GM23338 (cell line): ENCODE measurements at regions not wholly inside any gene's neighbourhood (a gene's known extent, or its start where the extent isn't known, plus 50 kb on each side); places are given as distances from the start of the nearest gene placed in this dataset.
"Not testable (repeated sequence)": the region's sequence is repeated elsewhere in the genome, so short reads cannot be mapped to it uniquely, and the experiment has no call there.

Experiments
- ATAC-seq: fragments of 200-7000 bp; cut with Tn5 transposase; 3 replicates; pipeline ENCODE4 v1.9.1; 2020
- DNase-seq: peaks from one replicate; pipeline ENCODE4 v3.0.0-alpha.2; 2015; ENCODE audit warnings: low spot score
- H2AFZ ChIP-seq: fragments of 200-600 bp; sonication (generic); 2 replicates; pipeline ENCODE4 v1.8.0; 2016; ENCODE audit warnings: antibody characterized with exemption, mild to moderate bottlenecking, moderate library complexity
- H3F3A ChIP-seq: fragments of 200-600 bp; sonication (generic); replicated peaks from 2 replicates; pipeline ENCODE4 v1.8.0; 2017; ENCODE audit warnings: antibody characterized with exemption, mixed run types, low read depth
- H3K27ac ChIP-seq: fragments of 200-600 bp; sonication (generic); 2 replicates; pipeline ENCODE4 v1.6.1; 2016; ENCODE audit warnings: low read depth
- H3K27me3 ChIP-seq: fragments of 200-600 bp; sonication (generic); 2 replicates; pipeline ENCODE4 v1.8.0; 2016; ENCODE audit warnings: mild to moderate bottlenecking, mixed run types, moderate library complexity; ENCODE audit not compliant: insufficient read depth
- H3K36me3 ChIP-seq: fragments of 200-600 bp; sonication (generic); 2 replicates; pipeline ENCODE4 v1.8.0; 2016; ENCODE audit warnings: mild to moderate bottlenecking; ENCODE audit not compliant: insufficient read depth
- H3K4me1 ChIP-seq: fragments of 200-600 bp; sonication (generic); 2 replicates; pipeline ENCODE4 v1.8.0; 2016; ENCODE audit warnings: mild to moderate bottlenecking, moderate library complexity; ENCODE audit not compliant: insufficient read depth
- H3K4me2 ChIP-seq: fragments of 200-600 bp; sonication (generic); 2 replicates; pipeline ENCODE4 v1.7.1; 2017; ENCODE audit warnings: mixed run types
- H3K4me3 ChIP-seq: fragments of 200-600 bp; sonication (generic); 2 replicates; pipeline ENCODE4 v1.6.1; 2016; ENCODE audit warnings: mixed run types
- H3K79me2 ChIP-seq: fragments of 200-600 bp; sonication (generic); replicated peaks from 2 replicates; pipeline ENCODE4 v1.8.0; 2017; ENCODE audit warnings: mild to moderate bottlenecking; ENCODE audit not compliant: insufficient read depth
- H3K9me2 ChIP-seq: fragments of 200-600 bp; sonication (generic); 2 replicates; pipeline ENCODE4 v1.8.0; 2017; ENCODE audit not compliant: insufficient read depth
- H4K20me1 ChIP-seq: fragments of 200-600 bp; sonication (generic); replicated peaks from 2 replicates; pipeline ENCODE4 v1.8.0; 2017; ENCODE audit warnings: mild to moderate bottlenecking; ENCODE audit not compliant: insufficient read depth
- H3K27ac Mint-ChIP-seq: 2 replicates; pipeline ENCODE4 v1.8.0; 2020; ENCODE audit warnings: inconsistent platforms, mild to moderate bottlenecking, moderate library complexity, mixed read lengths
- H3K27me3 Mint-ChIP-seq: 3 replicates; pipeline ENCODE4 v1.8.0; 2022; ENCODE audit warnings: low read depth, mild to moderate bottlenecking, moderate library complexity, mixed read lengths, inconsistent platforms; ENCODE audit not compliant: insufficient read depth, poor library complexity
- H3K36me3 Mint-ChIP-seq: 3 replicates; pipeline ENCODE4 v1.8.0; 2021; ENCODE audit warnings: low read depth, mild to moderate bottlenecking, inconsistent platforms, moderate library complexity, mixed read lengths
- H3K4me1 Mint-ChIP-seq: 3 replicates; pipeline ENCODE4 v1.8.0; 2020; ENCODE audit warnings: mild to moderate bottlenecking, inconsistent platforms, mixed read lengths
- H3K4me3 Mint-ChIP-seq: 3 replicates; pipeline ENCODE4 v1.8.0; 2021; ENCODE audit warnings: moderate library complexity, mild to moderate bottlenecking, inconsistent platforms, mixed read lengths
- H3K9me3 Mint-ChIP-seq: 3 replicates; pipeline ENCODE4 v1.8.0; 2020; ENCODE audit warnings: moderate library complexity, mild to moderate bottlenecking, inconsistent platforms, mixed read lengths
- TF ChIP-seq, protein P1 (sequence below), 2 experiments: fragments of 200-600 bp in 1 of 2; sonication (generic) in 1 of 2; conservative IDR thresholded peaks; 2 replicates each; pipeline versions ENCODE4 v1.5.1 to v1.6.1; 2016 to 2017; ENCODE audit warnings: antibody characterized with exemption in 2 of 2, low read depth in 2 of 2, mild to moderate bottlenecking in 2 of 2, moderate library complexity in 1 of 2

DNA sequence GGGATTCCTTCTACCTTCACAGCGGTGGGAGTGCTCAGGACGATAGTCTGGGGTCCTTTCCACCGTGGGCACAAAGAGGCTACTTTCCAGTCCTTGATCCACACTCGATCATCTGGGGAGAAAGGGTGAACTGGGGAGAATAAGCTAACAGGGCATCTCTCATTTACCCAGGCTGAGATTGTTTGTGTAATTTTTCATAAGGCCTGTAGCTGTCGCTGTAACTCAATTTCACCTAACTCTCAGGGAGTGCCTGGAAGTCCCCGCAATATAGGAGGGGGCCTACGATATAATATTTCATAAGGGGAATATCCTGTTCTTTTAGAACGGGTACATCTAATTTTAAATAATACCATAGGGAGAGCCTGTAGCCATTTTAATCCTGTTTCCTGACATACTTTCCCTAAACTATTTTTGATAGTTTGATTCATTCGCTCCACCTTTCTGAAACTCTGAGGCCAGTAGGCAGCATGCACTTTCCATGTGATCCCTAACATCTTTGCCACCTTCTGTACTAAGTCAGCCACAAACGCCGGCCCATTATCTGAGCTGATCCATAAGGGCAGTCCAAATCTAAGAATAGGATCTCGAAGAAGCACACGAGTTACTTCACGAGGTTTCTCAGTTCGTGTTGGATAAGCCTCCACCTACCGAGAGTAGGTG is 127.2 kb upstream of the CCZ1B start:
- H4K20me1 ChIP-seq, H3K36me3 ChIP-seq, H3K4me3 Mint-ChIP-seq, H3K9me3 Mint-ChIP-seq, H3K27ac ChIP-seq, H3K4me3 ChIP-seq, H3K4me1 ChIP-seq, H3K27me3 ChIP-seq, H3K79me2 ChIP-seq, H2AFZ ChIP-seq, DNase-seq, H3K27ac Mint-ChIP-seq, ATAC-seq, H3K36me3 Mint-ChIP-seq, H3K27me3 Mint-ChIP-seq, H3K4me2 ChIP-seq, H3K9me2 ChIP-seq, H3F3A ChIP-seq: not testable (repeated sequence)
- TF ChIP-seq, protein P1, sequence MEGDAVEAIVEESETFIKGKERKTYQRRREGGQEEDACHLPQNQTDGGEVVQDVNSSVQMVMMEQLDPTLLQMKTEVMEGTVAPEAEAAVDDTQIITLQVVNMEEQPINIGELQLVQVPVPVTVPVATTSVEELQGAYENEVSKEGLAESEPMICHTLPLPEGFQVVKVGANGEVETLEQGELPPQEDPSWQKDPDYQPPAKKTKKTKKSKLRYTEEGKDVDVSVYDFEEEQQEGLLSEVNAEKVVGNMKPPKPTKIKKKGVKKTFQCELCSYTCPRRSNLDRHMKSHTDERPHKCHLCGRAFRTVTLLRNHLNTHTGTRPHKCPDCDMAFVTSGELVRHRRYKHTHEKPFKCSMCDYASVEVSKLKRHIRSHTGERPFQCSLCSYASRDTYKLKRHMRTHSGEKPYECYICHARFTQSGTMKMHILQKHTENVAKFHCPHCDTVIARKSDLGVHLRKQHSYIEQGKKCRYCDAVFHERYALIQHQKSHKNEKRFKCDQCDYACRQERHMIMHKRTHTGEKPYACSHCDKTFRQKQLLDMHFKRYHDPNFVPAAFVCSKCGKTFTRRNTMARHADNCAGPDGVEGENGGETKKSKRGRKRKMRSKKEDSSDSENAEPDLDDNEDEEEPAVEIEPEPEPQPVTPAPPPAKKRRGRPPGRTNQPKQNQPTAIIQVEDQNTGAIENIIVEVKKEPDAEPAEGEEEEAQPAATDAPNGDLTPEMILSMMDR (conservative IDR thresholded peaks at IDR 0.05; ENCODE audit: low read depth in 2 of 2): peak; percentile 51 to 61
- H3K4me1 Mint-ChIP-seq: peaks cover 14% of the 10 kb centered on the region

- not testable (repeated sequence) for H3K9me3 Mint-ChIP-seq, H2AFZ ChIP-seq, H3K4me3 ChIP-seq, H4K20me1 ChIP-seq, H3K79me2 ChIP-seq, H3K27me3 Mint-ChIP-seq, H3K36me3 Mint-ChIP-seq, H3K27ac Mint-ChIP-seq, H3K27ac ChIP-seq, DNase-seq, H3K4me1 ChIP-seq, H3K4me3 Mint-ChIP-seq, H3K9me2 ChIP-seq, H3K27me3 ChIP-seq, ATAC-seq, H3K36me3 ChIP-seq, H3F3A ChIP-seq, H3K4me2 ChIP-seq
- peaks cover 14% of the 10 kb centered on the region for H3K4me1 Mint-ChIP-seq
These were observed 127.7 kb upstream of the CCZ1B start for GRCh38 chr7:6953798-6954181.

GRCh38 chr7:6955385-6955784 is 129.3 kb upstream of the CCZ1B start:
- H3K9me3 Mint-ChIP-seq: peaks cover 23% of the 10 kb centered on the region
- not testable (repeated sequence) for H3K4me3 Mint-ChIP-seq

GRCh38 chr7:6955990-6956566 is 130.0 kb upstream of the CCZ1B start:
- H3K4me3 Mint-ChIP-seq, H3K9me2 ChIP-seq, H3K27me3 ChIP-seq, ATAC-seq, H3K27ac Mint-ChIP-seq, H3K4me2 ChIP-seq, H3K27ac ChIP-seq, H2AFZ ChIP-seq, H3K27me3 Mint-ChIP-seq, H3F3A ChIP-seq, H3K79me2 ChIP-seq, H3K4me1 Mint-ChIP-seq, H3K4me3 ChIP-seq, H3K4me1 ChIP-seq, H4K20me1 ChIP-seq, H3K36me3 ChIP-seq, DNase-seq: not testable (repeated sequence)
- peaks cover 24% of the 10 kb centered on the region for H3K36me3 Mint-ChIP-seq
- H3K9me3 Mint-ChIP-seq: peaks cover 30% of the 10 kb centered on the region

More at GRCh38 chr7:6955385-6955784, 129.3 kb upstream of the CCZ1B start:
- not testable (repeated sequence) for ATAC-seq, H3K4me2 ChIP-seq, H2AFZ ChIP-seq, H3K27ac Mint-ChIP-seq, H3K27me3 ChIP-seq, H3K4me1 ChIP-seq, DNase-seq, H3K36me3 ChIP-seq, H4K20me1 ChIP-seq, H3K4me3 ChIP-seq, H3K9me2 ChIP-seq, H3K4me1 Mint-ChIP-seq, H3K27me3 Mint-ChIP-seq, H3F3A ChIP-seq, H3K27ac ChIP-seq, H3K79me2 ChIP-seq
- H3K36me3 Mint-ChIP-seq: peaks cover 17% of the 10 kb centered on the region

- not testable (repeated sequence) for H3K4me3 Mint-ChIP-seq, H2AFZ ChIP-seq, H3K79me2 ChIP-seq, ATAC-seq, H3K4me1 Mint-ChIP-seq, H3K36me3 ChIP-seq, H3K4me2 ChIP-seq, H3K27ac Mint-ChIP-seq, H3K4me1 ChIP-seq, H3F3A ChIP-seq, H3K9me2 ChIP-seq, H3K27ac ChIP-seq, H3K4me3 ChIP-seq, H4K20me1 ChIP-seq, H3K27me3 ChIP-seq, DNase-seq
- Mint-ChIP-seq H3K9me3 (peaks cover 52% of the 10 kb centered on the region), H3K27me3 (peaks cover 13% of the 10 kb centered on the region), H3K36me3 (peaks cover 44% of the 10 kb centered on the region)
These were observed 132.3 kb upstream of the CCZ1B start for GRCh38 chr7:6958371-6958770.

DNA sequence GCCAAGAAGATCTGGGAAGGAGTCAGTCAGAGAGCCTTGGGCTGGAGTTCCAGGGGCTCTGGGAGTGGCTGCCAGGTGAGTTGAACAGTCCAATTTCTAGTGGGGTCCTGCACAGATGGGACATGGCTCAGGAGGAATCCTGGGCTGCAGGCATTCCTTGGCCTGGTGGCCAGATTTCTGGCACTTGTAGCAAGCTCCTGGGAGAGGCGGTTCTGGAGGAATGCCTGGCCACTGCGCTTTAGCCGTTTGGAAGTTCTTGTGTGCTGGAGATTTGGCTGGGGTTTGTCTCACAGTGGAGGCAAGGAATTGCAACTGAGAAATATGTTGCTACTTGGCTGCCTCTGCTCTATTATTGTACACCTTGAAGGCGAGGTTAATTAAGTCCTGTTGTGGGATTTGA is 133.9 kb upstream of the CCZ1B start:
- not testable (repeated sequence) for H3K36me3 ChIP-seq, H3K4me3 Mint-ChIP-seq, H3K4me3 ChIP-seq, H3F3A ChIP-seq, H3K27ac Mint-ChIP-seq, H3K27ac ChIP-seq, H3K27me3 ChIP-seq, H3K79me2 ChIP-seq, H3K4me2 ChIP-seq, H3K4me1 Mint-ChIP-seq, H3K9me2 ChIP-seq, H2AFZ ChIP-seq, H3K4me1 ChIP-seq, ATAC-seq, H4K20me1 ChIP-seq, DNase-seq
- H3K36me3 Mint-ChIP-seq: peaks cover 52% of the 10 kb centered on the region
- peaks cover 62% of the 10 kb centered on the region for H3K9me3 Mint-ChIP-seq
- H3K27me3 Mint-ChIP-seq: peaks cover 13% of the 10 kb centered on the region
